Omental fat pad (tissue), 3 donors: ENCODE measurements at regions not wholly inside any gene's neighbourhood (a gene's known extent, or its start where the extent isn't known, plus 50 kb on each side); places are given as distances from the start of the nearest gene placed in this dataset.

Source experiments
- ATAC-seq: fragments of 150-250 bp; one replicate; pipeline ENCODE4 v1.9.1; 2016; ENCODE audit warnings: mild to moderate bottlenecking, moderate library complexity; ENCODE audit not compliant: low FRiP score
- DNase-seq: peaks from one replicate; pipeline ENCODE4 v3.0.0-alpha.2; 2019; ENCODE audit warnings: low spot score
- TF ChIP-seq, protein P1 (sequence below), 3 donors: fragments of 450-650 bp; IDR thresholded peaks; one replicate each; pipeline ENCODE4 v1.5.1; 2016 to 2017; ENCODE audit warnings: antibody characterized with exemption in 3 of 3, mild to moderate bottlenecking in 3 of 3, moderate library complexity in 2 of 3

DNA sequence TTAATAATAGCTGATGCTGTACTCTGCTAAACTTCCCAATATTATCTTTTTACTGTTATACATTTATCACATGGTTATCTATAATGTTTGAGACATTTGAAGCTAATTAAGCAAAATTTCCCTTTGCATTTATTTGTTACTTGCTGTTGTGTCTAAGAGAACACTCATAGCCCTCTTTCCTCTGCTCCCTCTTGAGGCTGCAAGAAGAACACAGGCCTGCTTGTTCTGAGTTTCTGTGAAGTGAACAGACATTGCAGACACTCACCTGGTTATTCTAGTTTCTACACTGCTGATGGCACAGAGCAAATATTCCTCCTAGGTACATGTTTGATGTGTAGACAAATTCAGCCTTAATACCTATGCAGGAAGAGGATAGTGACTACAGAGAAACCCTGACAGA lies 367.8 kb downstream of the GASK1B start:
- ATAC-seq, result no peak
- no peak for DNase-seq
- TF ChIP-seq, protein P1, sequence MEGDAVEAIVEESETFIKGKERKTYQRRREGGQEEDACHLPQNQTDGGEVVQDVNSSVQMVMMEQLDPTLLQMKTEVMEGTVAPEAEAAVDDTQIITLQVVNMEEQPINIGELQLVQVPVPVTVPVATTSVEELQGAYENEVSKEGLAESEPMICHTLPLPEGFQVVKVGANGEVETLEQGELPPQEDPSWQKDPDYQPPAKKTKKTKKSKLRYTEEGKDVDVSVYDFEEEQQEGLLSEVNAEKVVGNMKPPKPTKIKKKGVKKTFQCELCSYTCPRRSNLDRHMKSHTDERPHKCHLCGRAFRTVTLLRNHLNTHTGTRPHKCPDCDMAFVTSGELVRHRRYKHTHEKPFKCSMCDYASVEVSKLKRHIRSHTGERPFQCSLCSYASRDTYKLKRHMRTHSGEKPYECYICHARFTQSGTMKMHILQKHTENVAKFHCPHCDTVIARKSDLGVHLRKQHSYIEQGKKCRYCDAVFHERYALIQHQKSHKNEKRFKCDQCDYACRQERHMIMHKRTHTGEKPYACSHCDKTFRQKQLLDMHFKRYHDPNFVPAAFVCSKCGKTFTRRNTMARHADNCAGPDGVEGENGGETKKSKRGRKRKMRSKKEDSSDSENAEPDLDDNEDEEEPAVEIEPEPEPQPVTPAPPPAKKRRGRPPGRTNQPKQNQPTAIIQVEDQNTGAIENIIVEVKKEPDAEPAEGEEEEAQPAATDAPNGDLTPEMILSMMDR (IDR thresholded peaks at IDR 0.05), result no peak

DNA sequence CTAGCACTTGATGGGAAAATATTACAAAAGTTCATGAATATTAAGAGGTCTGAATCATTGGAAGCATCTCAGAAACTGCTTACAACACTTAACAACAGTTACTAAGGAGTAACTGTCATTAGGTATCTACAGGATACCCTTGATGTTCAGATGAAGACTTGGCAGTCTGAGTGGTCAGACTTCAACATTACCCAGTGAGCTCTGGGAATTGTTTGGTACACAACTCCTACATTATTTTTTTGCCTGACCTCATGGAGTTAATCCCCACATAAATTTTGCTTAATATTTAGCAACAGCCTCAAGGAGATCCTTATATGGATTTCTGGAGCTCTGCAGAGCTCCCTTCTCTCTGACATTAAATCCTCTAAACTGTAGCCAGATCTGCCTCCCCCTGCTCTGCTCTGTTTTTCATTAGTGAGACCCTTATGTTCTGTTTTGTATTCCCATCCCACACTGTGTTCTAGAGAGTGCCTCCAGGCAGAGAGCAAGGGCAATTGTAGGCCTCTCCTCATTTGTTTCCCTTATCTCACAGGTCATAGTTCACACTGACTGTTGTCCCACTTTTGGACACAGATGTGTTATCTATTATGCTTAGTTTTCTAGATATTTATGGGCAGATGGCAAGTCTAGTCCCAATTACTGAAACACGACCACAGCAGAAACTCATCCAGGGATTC lies 368.8 kb downstream of the GASK1B start:
- DNase-seq (no peak), ATAC-seq (peak; percentile 78)
- TF ChIP-seq, protein P1 (IDR thresholded peaks at IDR 0.05), result no peak

DNA sequence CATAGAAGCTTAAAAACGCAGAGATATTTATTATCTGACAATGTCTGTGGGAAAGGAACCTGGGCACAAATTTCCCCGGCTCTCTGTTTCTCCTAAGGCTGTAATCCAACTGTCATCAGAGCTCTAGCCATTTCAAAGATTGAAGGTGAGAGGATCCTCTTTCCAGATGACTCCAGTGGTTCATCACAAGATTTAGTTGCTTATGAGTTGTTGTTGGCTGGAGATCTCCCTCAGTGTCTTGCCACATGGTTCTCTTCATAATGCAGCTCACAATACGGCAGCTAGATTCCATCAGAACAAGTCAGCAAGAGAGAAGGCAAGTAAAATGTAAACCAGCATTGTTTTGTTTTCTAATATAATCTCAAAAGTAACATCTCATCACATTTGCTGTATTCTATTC lies 369.4 kb downstream of the GASK1B start:
- TF ChIP-seq, protein P1 (IDR thresholded peaks at IDR 0.05), result no peak
- ATAC-seq (no peak), DNase-seq (no peak)

DNA sequence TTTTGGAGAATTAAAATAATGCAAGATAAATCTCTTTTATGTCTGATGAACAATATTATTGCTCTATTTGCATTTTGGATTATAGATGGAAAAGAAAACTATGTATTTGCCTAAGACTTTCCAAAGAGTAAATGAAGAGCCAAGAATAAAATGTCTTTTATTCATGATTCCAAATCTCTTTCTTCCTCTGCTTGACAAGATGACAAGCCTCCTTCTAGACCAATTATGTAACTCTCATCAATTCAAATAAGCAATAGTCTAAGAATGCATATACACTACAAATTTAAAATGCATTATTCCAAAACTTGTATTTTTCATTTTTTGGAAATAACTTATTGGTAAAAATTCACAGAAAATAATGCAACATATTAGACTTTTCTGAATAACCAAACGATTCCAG lies 377.3 kb downstream of the GASK1B start:
- TF ChIP-seq, protein P1 (IDR thresholded peaks at IDR 0.05), result no peak
- no peak for ATAC-seq
- DNase-seq, result no peak

DNA sequence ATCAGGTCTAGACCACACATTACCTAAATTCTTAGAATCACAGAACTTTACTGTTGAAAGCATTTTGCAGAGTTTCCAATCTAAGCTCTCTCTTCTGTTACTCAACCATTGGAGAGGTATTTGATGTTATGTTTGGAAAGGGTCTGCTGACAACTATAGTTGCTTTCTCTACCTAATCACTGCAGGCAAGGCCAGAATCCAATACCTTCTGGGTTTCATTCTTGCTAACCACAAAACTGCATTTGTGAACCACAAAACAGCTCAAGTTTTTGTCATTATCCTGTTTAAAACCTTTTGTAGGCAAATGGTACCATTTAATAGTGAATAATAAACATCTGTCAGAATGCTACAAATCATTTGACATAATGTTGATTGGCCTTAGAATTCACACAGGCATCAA lies 380.1 kb downstream of the GASK1B start:
- ATAC-seq (no peak), DNase-seq (no peak)
- TF ChIP-seq, protein P1 (IDR thresholded peaks at IDR 0.05), result no peak

DNA sequence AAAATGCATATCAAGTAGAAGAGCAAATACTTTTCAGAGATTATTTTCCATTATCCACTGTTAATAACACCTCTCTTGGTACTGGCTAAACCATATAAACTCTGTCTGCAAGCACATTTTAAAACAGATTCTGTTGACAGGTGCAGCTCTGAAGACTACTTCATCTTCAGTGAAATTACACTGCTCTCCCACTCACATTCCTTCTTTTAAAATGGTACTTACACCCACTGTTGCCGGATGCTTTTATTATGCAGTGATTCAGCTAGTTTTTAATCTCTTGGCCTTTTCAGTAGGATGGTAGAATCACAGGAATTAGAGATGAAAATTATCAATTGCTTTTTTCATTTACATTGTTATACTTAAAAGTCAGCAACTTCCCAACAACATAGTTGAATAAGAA lies 381.6 kb downstream of the GASK1B start:
- DNase-seq, result no peak
- TF ChIP-seq, protein P1 (IDR thresholded peaks at IDR 0.05), result no peak
- no peak for ATAC-seq

DNA sequence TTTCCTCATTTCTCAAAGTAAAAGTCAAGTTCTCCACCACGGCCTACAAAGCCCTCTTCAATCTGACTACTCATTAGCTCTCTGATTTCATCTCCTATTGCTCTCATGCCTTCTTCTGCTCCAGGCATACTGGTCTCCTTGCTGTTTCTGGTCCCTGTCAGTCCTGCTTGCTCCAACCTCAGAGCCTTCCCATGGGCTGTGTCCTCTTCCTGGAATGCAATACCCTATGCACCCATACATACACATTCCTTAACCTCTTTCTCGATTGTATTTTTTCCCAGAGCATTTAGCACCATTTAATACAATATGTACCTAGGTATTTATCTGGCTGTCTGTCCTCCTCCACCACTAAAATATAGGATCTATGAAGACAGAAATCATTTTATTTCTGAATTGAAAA lies 385.2 kb downstream of the GASK1B start:
- TF ChIP-seq, protein P1 (IDR thresholded peaks at IDR 0.05), result no peak
- no peak for DNase-seq
- no peak for ATAC-seq
